Transverse colon (tissue), 3 donors: ENCODE measurements at regions not wholly inside any gene's neighbourhood (a gene's known extent, or its start where the extent isn't known, plus 50 kb on each side); places are given as distances from the start of the nearest gene placed in this dataset.

Source experiments
- EP300 ChIP-seq: sonication (generic); formaldehyde crosslinking; IDR thresholded peaks from one replicate; pipeline ENCODE4 v1.6.1; 2017; ENCODE audit warnings: antibody characterized with exemption, low read depth
- POLR2A ChIP-seq: fragments of 450-650 bp; IDR thresholded peaks from one replicate; pipeline ENCODE4 v1.6.1; 2016; ENCODE audit warnings: antibody characterized with exemption, mild to moderate bottlenecking, moderate library complexity
- POLR2AphosphoS5 ChIP-seq, 3 donors: sonication (generic); formaldehyde crosslinking; IDR thresholded peaks; one replicate each; pipeline ENCODE4 v1.6.1; 2016; ENCODE audit warnings: antibody characterized with exemption in 3 of 3

GRCh38 chr20:51122931-51123658 lies 100.2 kb upstream of the KCNG1 start:
- no peak for TF ChIP-seq POLR2AphosphoS5 (IDR thresholded peaks at IDR 0.05)
- TF ChIP-seq POLR2A: no peak
- TF ChIP-seq EP300: no peak
